ENCODE measurements at regions not wholly inside any gene's neighbourhood (a gene's known extent, or its start where the extent isn't known, plus 50 kb on each side); places are given as distances from the start of the nearest gene placed in this dataset.

DNA sequence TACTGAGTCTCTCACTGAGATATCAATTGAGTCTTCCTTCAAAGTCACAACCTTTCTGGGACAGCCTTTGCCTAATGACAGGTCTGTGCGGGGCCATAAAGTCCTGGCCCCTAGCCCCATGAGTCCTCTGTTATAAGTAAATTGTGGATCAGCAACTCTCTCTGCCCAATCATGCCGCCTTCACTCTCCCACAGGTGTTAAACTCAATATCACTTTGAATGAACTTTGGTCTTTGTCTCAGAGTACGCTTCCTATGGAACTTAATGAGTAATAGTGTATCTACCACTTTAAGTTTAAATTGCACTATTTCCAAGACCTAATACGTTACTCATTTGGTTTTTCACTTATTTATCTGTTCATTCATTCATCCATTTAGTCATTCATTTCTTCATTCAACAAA lies 826.4 kb downstream of the TUSC7 start:
- DNase-seq, result no peak

DNA sequence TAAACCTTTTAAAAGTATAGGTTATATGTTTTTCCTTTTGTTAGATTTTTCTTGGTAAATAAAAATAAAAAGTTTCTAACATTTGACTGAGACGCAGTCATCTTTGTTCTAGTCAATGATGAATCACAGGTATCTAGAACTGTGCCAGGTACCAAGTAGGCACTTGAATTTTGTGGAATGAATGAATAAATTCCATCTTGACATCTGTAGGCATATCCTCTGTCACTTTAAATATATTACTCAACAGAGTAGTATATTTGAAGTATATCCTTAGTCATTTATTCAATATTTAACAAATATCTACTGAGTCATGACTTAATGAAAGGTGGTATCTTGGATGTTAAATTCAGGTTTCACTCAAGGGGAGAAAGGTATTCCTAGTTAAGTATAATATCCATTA lies 828.4 kb downstream of the TUSC7 start:
- DNase-seq, result no peak

DNA sequence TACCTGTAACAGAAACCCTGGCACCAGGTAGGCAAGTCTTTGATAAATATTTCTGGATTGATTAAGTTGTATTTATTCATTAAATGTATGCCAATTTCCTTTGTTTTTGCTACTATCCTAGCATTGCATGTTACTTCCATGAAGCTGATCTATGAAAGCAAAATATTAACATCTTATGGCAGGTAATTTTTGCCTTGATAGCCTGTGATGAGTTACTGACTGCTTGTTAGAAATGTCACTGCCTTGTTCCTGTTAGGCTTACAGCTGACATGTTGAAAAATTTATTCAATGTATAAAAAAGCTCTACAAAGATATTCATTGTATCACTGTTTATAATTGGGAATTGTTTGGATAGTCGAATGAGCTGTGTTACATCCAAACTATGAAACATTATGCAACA lies 830.1 kb downstream of the TUSC7 start:
- DNase-seq, result no peak

DNA sequence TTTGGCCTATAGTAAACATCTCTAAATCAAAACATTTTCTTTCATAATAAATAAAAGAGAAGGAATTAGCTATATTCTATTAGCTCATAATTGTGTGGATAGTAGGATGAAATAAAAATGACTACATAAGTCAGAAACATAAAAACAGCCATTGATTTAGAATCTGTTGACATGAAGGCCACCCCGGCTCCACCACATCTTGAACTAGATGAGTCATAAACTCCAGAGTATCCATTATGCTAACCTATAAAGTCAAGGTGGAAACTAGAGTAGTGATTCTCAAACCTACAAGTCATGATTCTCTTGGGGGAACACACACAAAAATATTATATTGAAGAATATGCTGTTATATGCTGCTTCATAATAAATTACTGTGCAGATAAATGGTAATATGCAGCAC lies 831.0 kb downstream of the TUSC7 start:
- no peak for DNase-seq

DNA sequence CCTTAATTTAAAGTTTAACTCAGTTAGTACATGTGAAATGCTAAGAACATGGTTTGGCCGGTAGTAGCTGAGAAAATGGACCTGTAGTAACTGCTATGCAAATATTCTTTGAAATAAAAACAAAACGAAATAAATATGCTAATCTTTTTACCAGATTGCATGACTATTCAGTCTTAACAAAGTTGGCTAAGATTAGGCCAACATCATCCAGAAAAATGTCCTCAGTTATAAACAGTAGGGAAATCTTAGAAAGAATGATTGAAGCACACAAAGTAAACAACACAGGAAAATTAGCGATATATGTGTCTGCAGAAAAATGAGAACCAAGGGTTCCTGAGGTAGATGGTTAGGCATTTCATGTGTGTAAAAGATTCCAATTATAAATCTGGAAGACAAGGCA lies 832.1 kb downstream of the TUSC7 start:
- DNase-seq, result no peak

DNA sequence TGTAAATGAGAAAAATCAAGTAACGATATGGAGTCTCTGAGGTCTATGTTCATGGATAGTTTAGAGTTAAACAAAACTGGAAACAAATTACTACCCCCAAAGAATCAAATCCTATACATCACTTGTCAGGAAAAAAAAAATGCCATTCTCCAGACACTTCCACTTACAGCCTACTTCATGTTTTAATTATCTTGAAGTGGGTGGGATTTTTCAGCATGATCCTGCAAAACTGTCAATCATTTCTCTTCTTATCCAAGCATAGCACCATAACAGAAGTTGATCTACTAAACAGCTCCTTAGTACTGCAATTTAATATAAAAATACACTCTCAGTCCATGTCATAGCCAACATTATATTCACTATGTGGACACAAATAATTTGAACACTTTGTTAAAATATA lies 833.9 kb downstream of the TUSC7 start:
- no peak for DNase-seq

DNA sequence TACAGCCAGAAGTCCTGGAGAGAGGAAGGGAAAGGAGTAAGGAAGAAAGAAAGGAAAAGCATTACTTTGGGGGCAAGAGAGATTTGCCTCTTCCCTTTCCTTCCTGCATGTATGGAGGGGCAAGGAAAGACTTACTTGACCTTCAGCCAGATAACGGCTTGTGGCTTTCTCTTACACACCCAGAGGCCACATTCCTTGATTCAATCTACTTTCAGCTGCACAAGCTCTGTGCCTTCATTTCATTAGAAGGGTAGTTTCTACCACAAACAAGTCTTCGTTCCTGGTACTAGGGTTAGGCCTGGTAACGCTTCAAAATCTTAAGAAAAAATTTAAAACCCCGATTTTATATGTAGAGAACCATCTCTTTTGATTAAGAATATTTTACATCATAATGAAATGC lies 835.9 kb downstream of the TUSC7 start:
- no peak for DNase-seq

DNA sequence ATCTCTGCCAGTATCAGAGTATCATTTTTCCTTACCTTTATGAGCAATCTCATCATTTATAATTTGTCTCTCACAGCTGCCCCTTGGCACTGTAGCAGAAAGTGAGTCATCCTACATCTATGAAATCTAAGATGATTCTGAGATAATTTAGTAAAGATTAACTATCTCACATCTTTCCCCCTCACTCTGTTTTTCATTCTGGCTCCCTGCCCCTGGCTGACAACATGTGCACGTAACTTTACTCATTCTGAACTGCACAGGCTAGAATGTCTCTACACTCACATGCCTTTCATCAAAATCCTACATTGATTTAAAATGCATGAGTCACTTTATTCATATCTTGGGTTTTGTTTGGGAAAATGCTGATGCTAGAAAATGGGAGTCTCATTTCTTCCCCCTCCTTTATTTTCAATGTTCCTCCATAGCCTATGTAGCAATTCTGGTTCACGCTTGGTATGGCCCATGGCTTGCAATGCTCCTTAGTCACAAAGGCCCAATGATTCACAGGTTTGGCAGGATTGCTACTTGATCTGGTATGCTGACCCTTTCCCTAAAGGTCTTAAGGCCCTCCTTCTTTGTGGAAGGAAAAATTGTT lies 838.5 kb downstream of the TUSC7 start:
- DNase-seq, result no peak

DNA sequence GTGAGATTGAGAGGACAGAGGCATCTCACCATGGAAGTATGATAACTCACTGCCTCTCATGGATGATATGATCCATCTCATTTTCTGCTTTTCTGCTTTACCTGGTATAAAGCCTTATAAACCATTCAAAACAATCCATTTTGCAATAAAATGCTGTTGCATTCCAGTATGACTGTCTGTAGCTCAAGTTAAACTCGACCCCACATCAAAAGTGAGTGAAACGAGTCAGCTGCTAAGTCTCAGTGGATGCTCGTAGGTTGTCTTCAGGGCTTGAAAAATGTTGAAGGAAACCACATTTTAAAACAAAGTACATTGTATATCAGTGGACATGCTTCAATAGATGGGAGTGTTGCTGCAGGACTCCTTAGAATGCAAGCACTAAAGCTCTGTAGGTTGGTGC lies 839.0 kb downstream of the TUSC7 start:
- no peak for DNase-seq

DNA sequence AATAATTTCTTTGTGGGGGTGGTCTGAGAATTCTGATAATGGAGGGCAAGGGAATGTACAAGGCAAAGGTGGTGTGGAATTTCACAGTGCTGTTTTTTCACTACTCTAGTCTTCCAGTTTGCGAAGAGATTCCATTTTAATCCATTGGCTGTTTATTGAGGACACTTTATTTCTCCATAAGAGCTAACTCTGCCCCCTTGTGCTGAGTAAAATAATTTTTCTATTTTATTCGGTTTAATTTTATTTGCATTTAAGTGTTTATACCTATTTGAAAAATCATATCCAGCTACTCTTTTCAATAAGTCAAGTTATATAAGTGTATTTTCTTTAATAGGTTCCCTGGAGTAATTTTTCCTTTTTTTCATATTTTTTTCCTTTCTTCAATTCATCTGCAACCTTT lies 840.1 kb downstream of the TUSC7 start:
- DNase-seq, result no peak

DNA sequence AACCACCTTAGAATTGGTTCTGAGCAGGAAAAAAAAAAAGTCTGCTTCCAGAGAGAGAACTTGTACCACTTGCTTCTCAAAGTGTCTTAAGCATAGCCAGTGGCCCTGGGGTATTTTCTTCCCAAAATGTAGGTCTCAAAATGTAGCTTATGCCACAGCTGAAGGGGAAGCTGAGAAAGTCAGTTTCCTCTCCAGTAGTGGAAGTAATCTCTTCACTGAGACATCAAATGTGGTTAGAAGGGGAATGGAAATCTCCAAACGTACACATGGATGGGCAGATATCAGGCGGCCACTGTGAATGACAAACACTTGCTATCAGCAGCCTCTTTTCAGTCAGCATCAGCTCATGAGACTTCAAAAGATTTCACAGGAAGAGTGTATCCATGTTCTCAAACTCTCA lies 841.2 kb downstream of the TUSC7 start:
- no peak for DNase-seq

DNA sequence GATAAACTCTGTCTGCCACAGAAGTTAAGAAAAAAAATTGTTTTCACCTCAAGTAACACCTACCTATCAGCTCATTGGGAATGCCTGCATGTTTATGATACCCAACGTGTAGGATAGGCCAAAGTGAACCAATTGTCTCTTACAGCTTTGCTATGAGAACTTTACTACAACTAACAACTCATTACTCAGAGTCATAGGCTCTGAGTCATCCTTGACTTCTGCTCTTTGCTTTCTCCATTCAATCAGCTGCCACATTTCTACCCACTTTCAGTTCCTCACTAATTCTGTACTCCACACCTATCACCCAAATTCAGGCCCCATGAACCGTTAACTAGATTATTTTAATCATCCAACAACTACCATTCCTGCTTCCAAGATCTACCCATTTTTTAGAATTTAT lies 843.9 kb downstream of the TUSC7 start:
- no peak for DNase-seq

DNA sequence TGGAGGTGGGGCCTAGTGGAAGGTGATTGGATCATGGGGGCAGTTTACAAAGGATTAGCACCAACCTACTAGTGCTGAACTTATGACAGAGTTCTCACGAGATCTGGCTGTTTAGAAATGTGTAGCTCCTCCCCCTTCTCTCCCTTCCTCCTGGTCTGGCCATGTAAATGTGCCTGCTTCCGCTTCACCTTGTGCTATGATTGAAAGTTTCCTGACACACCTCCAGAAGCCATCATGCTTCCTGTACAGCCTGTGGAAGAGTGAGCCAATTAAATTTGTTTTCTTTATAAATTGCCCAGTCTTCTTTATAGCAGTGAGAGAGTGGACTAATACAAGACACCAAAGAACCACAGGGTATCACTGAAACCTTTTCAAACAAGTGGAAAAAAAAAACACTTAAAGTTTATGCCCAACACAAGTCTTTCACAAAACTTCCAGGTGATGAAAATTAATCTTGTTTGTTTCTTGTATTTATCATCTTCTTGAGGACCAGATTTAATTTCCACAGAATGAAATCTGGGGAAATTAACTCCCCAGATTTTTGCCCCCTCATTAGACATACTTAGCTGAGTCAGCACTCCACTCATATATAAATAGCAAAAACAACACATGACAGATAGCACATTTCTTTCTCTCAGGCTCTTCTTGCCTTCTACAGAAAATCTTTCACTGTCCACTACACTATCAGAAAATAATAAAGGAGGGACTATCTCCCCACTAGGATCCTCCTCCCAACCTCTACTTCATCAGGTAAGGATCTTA lies 847.2 kb downstream of the TUSC7 start:
- no peak for DNase-seq

DNA sequence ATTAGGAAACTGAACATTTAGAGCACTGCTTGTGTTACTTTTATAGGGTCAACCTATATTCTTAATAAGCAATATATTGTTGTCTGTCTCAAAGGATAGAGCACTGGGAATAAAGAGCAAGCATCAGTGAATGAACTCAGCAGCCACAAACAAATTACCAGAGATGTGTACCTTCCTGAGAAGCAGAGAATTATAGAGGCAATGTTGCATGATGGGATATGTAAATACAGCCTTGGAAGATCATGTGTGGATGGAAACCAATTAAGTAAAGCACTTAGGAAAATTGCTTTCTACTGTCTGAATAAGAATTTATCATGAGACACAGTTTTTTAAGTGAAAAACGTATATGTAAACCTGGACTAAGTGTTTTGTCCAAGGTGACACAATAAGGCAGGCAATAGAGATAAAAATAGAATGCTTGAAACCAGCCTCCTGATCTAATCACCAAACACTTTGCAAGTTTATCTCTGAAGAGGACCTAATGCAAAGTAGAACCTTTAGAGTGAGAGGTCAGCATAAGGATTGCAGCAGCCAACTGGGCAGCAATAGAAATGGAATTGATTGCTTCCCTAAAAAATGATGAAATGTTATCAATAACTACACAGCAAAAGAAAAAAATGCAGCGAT lies 848.0 kb downstream of the TUSC7 start:
- peak; percentile 42 for DNase-seq

DNA sequence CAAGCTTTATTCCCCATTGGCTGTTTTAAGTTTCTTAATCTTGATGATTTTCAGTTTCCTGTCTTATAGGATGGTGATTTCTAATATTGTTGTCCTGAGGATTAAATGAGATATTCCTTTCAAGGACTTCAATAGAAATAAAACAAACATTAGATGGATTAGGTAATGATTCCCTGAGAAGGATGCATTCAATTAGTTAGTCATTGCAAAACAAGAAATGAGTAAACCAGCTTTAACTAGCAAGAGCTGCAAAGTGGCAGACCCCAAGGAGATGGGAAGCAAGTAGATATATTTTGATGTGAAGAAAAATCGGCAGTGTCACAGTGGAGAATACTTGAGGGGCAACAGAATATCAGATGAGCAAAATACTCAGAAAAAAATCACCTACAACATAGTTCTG lies 849.1 kb downstream of the TUSC7 start:
- no peak for DNase-seq

DNA sequence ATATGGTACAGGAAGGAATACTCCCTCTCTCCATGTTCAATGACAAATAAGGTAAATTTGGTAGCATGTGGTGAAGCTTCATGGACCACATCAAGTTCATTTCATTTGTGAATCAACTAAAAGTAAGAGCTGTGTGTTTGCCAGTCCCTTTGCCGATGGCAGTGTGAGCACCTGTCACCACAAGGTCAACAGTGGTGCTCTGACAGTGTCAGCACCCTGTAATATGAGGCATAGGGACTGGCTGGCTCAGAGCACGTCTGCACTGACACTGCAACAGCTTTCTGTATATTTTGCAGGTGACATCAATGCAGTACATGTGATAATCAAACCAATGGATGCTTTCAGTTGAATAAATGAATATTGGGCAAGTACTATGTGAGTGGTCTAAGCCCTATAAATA lies 852.4 kb downstream of the TUSC7 start:
- DNase-seq, result no peak

DNA sequence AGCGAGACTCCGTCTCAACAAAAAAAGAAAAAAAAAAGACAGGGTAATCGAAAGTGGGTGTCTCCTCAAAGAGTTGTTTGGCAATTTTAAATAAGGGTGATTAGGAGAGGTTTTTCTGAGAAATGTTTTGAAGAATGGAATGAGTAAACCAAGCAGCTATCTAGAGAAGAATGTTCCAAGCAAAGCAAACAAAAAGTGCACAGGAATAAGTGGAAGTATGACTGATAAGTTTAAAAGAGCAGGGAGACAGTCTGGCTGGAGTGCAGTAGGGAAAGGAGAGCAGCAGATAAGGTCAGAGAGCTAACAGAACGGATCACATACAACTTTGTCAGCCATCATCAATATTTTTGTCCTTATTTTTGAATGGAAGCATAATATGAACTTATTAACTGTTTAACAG lies 853.5 kb downstream of the TUSC7 start:
- DNase-seq, result no peak

DNA sequence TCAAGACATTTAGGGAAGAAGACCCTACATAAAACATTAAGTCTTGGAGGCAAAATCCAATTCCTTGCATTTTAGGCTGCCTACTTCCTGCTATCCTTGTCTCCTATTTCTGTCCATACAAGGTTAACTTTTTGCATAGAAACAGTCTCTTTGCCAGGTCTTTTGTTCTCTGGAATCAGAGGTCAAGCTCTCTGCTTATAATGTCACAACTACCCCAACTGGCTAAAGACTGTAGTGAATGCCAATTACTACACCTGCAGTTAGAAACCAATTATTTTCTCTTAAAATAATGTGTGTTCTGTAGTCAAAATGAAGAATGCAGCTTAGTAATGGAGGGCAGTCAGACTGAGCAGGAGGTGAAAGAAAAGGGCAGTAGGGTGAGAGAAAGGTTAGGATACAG lies 856.2 kb downstream of the TUSC7 start:
- DNase-seq, result no peak

DNA sequence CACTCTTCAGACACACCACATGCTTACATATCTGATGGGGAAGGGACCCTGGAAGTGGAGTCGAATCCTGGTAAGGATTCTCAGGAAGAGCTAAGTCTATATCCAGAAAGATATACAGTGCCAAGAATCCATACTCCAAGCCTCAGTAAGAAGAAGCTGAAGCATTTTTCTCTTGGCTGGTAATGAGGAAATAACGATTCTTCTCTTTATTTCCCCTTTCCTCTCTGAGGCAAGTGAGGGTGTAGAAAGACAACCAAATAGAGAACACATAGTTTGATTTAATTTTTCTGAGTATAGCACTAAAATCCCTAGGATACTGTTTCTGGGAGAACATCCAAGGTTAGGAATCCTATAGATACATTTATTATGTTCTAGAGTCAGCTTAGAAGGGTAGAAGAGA lies 857.3 kb downstream of the TUSC7 start:
- DNase-seq, result no peak

DNA sequence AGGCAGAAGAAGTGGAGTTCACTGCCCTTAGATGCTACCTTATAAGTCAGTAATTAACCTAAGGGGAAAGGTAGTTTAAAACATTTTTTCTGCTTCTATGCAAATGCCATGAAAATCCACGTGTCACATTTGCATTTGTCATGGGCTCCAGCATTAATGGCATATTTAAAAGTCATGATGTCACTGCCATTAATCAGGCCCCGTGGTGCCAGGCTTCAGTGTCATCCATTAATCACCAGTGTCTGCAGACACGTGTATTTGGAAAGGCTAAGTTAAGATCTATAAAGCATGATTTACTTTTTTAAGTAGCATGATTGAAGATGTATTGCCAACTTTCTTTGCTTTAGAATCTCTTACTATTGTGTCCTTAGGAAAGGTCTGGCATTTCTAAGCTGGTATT lies 857.8 kb downstream of the TUSC7 start:
- no peak for DNase-seq

DNA sequence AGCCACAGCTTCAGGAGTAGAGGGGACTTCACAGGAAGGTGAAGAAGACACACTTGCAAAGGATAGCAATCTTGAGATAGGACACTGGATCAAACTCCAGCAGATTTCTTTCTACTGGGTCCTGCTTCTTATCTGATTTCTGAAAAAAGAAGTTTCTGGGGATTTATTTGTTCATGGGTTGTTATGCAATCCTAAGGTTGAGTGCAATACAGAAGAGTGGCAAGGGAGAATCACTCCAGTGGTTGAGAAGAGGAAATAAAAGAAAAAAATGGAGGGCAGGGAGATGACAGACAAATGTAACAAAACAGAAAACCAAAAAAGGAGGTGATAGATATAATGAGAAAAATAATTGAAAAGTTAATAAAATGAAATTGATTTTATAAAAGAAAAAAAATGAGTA lies 858.3 kb downstream of the TUSC7 start:
- no peak for DNase-seq

DNA sequence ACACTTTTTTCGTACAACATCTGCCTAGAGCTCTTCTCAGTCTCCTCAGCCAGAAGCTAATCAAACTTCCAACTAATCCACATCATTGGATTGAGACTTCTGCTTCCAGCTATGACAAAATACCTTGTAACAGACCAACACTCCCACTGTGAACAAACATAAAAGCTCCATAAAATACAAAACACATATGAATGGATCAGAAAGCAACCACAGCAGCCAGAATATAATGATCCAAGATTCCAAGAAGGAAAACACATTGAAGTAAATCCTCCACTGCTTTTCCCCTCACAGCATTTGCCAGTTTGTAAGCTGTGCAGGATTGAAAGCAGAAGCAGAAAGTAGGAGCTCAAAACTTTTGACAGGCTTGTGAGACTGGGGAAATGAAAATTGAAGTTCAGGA lies 863.2 kb downstream of the TUSC7 start:
- DNase-seq, result no peak

DNA sequence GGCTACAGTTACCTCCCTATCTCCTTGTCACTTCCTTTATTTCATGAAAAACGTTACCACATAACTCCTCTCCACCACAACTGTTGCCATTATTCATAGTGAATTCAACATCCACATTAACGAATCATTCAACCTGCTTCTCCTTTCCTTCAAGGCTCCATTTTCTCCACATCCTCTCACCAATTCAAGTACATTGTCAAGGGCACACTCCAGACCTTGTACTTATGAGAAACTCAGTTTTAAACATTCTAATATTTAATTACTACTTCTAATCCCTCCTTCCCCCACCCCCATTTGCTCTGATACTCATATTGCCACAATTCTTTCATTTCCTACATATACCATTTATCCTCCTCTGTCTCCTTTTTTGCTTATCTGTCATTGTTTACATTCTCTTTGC lies 871.2 kb downstream of the TUSC7 start:
- no peak for DNase-seq

DNA sequence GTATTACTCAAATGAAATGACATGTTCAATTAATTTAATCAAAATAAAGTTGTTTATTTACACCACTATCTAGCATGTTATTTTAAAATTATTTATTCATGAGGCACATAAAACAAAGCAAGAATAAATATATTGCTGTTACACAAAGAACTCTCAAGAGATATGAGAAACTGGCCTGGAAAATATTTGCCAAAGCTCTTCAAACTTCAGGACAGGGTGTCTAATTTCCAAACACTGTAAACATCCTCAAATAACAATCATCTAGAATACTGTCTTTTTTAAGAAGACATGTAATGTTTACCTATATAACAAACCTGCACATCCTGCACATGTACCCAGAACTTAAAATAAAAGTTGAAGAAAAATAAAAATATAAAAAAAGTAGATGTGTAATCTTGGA lies 876.6 kb downstream of the TUSC7 start:
- DNase-seq, result peak; percentile 52

DNA sequence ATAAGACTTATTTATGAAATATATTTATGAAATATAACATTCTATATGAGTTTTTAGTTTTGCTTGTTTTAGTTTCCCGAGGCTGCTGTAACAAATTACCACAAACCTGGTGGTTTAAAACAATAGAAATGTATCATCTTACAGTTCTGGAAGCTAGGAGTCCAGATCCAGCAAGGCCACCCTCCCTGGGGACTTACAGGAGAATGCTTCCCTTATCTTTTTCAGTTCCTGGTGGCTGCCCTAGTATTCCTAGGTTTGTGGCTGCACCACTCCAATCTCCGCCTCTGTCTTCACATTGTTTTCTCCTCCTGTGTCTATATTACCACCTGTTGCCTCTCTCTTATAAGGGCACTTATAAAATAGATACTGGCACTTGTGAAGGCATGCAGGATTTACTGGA lies 877.8 kb downstream of the TUSC7 start:
- DNase-seq, result no peak
